Heart right ventricle (tissue), 16 donors: ENCODE measurements at regions not wholly inside any gene's neighbourhood (a gene's known extent, or its start where the extent isn't known, plus 50 kb on each side); places are given as distances from the start of the nearest gene placed in this dataset.

Source experiments
- ATAC-seq, 8 donors: fragments of 200-7000 bp; cut with Tn5 transposase; one replicate each; pipeline ENCODE4 v1.9.1; 2020; ENCODE audit warnings: mild to moderate bottlenecking in 8 of 8, moderate library complexity in 8 of 8, moderate number of reproducible peaks in 1 of 8
- DNase-seq, 2 donors: peaks; one replicate each; pipeline ENCODE4 v3.0.0-alpha.2; 2020
- H3K27ac ChIP-seq, 10 donors: fragments of 200-600 bp; sonication (generic) in 2 of 10; one replicate each; pipeline versions ENCODE4 v1.5.0 to v1.8.0; 2020 to 2022; ENCODE audit warnings: mild to moderate bottlenecking in 3 of 10
- H3K27me3 ChIP-seq, 7 donors: fragments of 200-600 bp; one replicate each; pipeline ENCODE4 v1.8.0; 2021 to 2022; ENCODE audit warnings: mild to moderate bottlenecking in 2 of 7
- H3K36me3 ChIP-seq, 9 donors: fragments of 200-600 bp; sonication (generic) in 1 of 9; one replicate each; pipeline versions ENCODE4 v1.5.0 to v1.8.0; 2020 to 2022; ENCODE audit warnings: mild to moderate bottlenecking in 2 of 9
- H3K4me1 ChIP-seq, 9 donors: fragments of 200-600 bp; sonication (generic) in 1 of 9; one replicate each; pipeline versions ENCODE4 v1.5.0 to v1.8.0; 2020 to 2022; ENCODE audit warnings: mild to moderate bottlenecking in 4 of 9
- H3K4me3 ChIP-seq, 10 donors: fragments of 200-600 bp; sonication (generic) in 2 of 10; one replicate each; pipeline versions ENCODE4 v1.5.0 to v1.8.0; 2020 to 2022; ENCODE audit warnings: mild to moderate bottlenecking in 7 of 10, moderate library complexity in 2 of 10
- H3K9me3 ChIP-seq, 11 donors: fragments of 200-600 bp in 10 of 11; sonication (generic) in 2 of 11; one replicate each; pipeline versions ENCODE4 v1.5.0 to v1.8.0; 2013 to 2022; ENCODE audit warnings: mild to moderate bottlenecking in 2 of 11, control low read depth in 1 of 11, moderate library complexity in 1 of 11
- CTCF ChIP-seq, 9 donors: fragments of 200-600 bp; sonication (generic) in 2 of 9; IDR thresholded peaks; one replicate each; pipeline versions ENCODE4 v1.5.0 to v1.8.0; 2021 to 2022; ENCODE audit warnings: antibody characterized with exemption in 9 of 9, mild to moderate bottlenecking in 5 of 9, moderate library complexity in 1 of 9
- WGBS, 2 donors: extraction: QIAGEN DNeasy Blood & Tissue Kit; methylation state at CpG; one replicate each; pipeline ENCODE4 v1.1.7; 2013; ENCODE audit warnings: inconsistent platforms in 1 of 2; 5-methylcytosine and 5-hydroxymethylcytosine counted together
- intact Hi-C, 10 donors: fragments of 100-400 bp; cut with DNase I; formaldehyde crosslinking; loops; one replicate each; pipeline versions ENCODE4 v1.11.1 to v1.14.2; 2022
- donor health status: Arrhythmogenic right ventricular cardiomyopathy.
- donor health status: ischemic (EF 13 %, LVEDD 7.1; RV severe dilation, severe dysfunction).
- donor health status: healthy with polysubstance abuse.
- donor health status: DM: no; HTN: yes; CAD: no.
- donor health status: DM: no; HTN: no; CAD: no.
- donor health status: ischemic (EF 25% LVEDD 6.9; RV normal size, moderate dysfunction).
- donor health status: ischemic (EF 25% LVEDD 5.7; RV mildly dilated, moderate dysfunction).
- donor health status: healthy.
- donor health status: DM: yes; HTN: yes; CAD: no.
- donor health status: Ischemic cardiomyopathy.
- donor health status: ischemic (EF 35%, LVEDD 5.7; RV mildly dilated, moderate dysfunction).
- donor health status: nonischemic (EF 11% LVEDD 7.7; RV severe dilation, severe dysfunction).
- donor health status: DM: yes; HTN: yes; CAD: no.
- donor health status: PGD.
- donor health status: ischemic (EF 29% LVEDD 5.4; RV normal size, mild dysfunction).
- donor health status: nonischemic (EF 23%, LVEDD 6.1; RV moderate dilation, normal function).

- WGBS, 2 donors = 73 to 84% methylated on average over 4 of the region's 4 CpGs
- H3K9me3 ChIP-seq = no peaks in the 10 kb centered on the region
- no peak for TF ChIP-seq CTCF (IDR thresholded peaks at IDR 0.05)
- DNase-seq = no peak
- intact Hi-C loops = no loop called here
- no peaks in the 10 kb centered on the region for H3K36me3 ChIP-seq
- peaks cover 0 to 12% (median 0%) of the 10 kb centered on the region in 9 donors for H3K4me1 ChIP-seq
- H3K4me3 ChIP-seq = no peak overlapping the region
- no peak overlapping the region for H3K27ac ChIP-seq
- no peak for ATAC-seq
- H3K27me3 ChIP-seq = peaks cover 0 to 12% (median 0%) of the 10 kb centered on the region in 7 donors
These were observed 77.3 kb upstream of the GALNT2 start for GRCh38 chr1:229989591-229990248.

GRCh38 chr1:229990326-229990725, 76.7 kb upstream of the GALNT2 start:
- DNase-seq (no peak), ATAC-seq (no peak)
- Histone ChIP-seq H3K36me3 (no peaks in the 10 kb centered on the region), H3K27ac (no peak overlapping the region), H3K4me1 (peaks cover 0 to 12% (median 0%) of the 10 kb centered on the region in 9 donors), H3K27me3 (peaks cover 0 to 12% (median 0%) of the 10 kb centered on the region in 7 donors), H3K9me3 (no peaks in the 10 kb centered on the region), H3K4me3 (no peak overlapping the region)
- TF ChIP-seq CTCF (IDR thresholded peaks at IDR 0.05) = no peak
- WGBS, 2 donors = 87 to 92% methylated on average over 8 of the region's 8 CpGs
- intact Hi-C loops = no loop called here

GRCh38 chr1:229991104-229991513, 75.9 kb upstream of the GALNT2 start:
- TF ChIP-seq CTCF (IDR thresholded peaks at IDR 0.05) = no peak
- H3K4me1 ChIP-seq = peaks cover 0 to 12% (median 0%) of the 10 kb centered on the region in 9 donors
- intact Hi-C loops = no loop called here

GRCh38 chr1:229991724-229992333, 75.2 kb upstream of the GALNT2 start:
- DNase-seq = no peak
- 82 to 84% methylated on average over 6 of the region's 6 CpGs for WGBS, 2 donors
- no peak for ATAC-seq
- H3K4me3 ChIP-seq = no peak overlapping the region
- no peaks in the 10 kb centered on the region for H3K9me3 ChIP-seq
- H3K4me1 ChIP-seq = peaks cover 0 to 12% (median 0%) of the 10 kb centered on the region in 9 donors
- H3K27ac ChIP-seq = no peak overlapping the region
- peaks cover 0 to 12% (median 0%) of the 10 kb centered on the region in 7 donors for H3K27me3 ChIP-seq
- intact Hi-C loops = no loop called here
- no peaks in the 10 kb centered on the region for H3K36me3 ChIP-seq
- no peak for TF ChIP-seq CTCF (IDR thresholded peaks at IDR 0.05)

More at GRCh38 chr1:229991104-229991513, 75.9 kb upstream of the GALNT2 start:
- Histone ChIP-seq H3K4me3 (no peak overlapping the region), H3K27ac (no peak overlapping the region), H3K36me3 (no peaks in the 10 kb centered on the region), H3K27me3 (peaks cover 0 to 12% (median 0%) of the 10 kb centered on the region in 7 donors), H3K9me3 (no peaks in the 10 kb centered on the region)
- no peak for ATAC-seq
- WGBS, 2 donors = 52 to 60% methylated on average over 8 of the region's 8 CpGs
- DNase-seq = no peak
